H1 (cell line): ENCODE measurements at regions not wholly inside any gene's neighbourhood (a gene's known extent, or its start where the extent isn't known, plus 50 kb on each side); places are given as distances from the start of the nearest gene placed in this dataset.

ENCODE experiments used
- CTCF ChIA-PET: fragments of 300-600 bp; sonication (Branson Sonifier 250); formaldehyde crosslinking; loops from one replicate; lab custom pipeline; 2021; ENCODE audit not compliant: partially characterized antibody; lab: Charles Lee
- POLR2A ChIA-PET: fragments of 300-600 bp; sonication (Branson Sonifier 250); formaldehyde crosslinking; loops from one replicate; lab custom pipeline; 2021; ENCODE audit warnings: inconsistent platforms; ENCODE audit not compliant: partially characterized antibody; lab: Charles Lee
- DNase-seq, 2 experiments: peaks; one replicate each; pipeline versions ENCODE4 v3.0.0 to v3.0.0-alpha.2; 2010 to 2022; ENCODE audit warnings: low spot score in 2 of 2, low read depth in 1 of 2, mixed read lengths in 1 of 2
- FAIRE-seq: peaks from 2 replicates; lab custom pipeline; 2011; peaks lifted over from hg19 to GRCh38; lab: Jason Lieb, UNC
- H2AFZ ChIP-seq: 2 replicates; pipeline ENCODE4 v1.8.1; 2012; ENCODE audit warnings: low read length, inconsistent platforms
- H2AK5ac ChIP-seq: 2 replicates; pipeline ENCODE4 v1.6.1; 2013; ENCODE audit warnings: low read depth, low read length
- H2BK120ac ChIP-seq: replicated peaks from 2 replicates; pipeline ENCODE3; 2013; ENCODE audit warnings: low read depth, low read length, inconsistent platforms
- H2BK12ac ChIP-seq: 2 replicates; pipeline ENCODE4 v1.6.1; 2013; ENCODE audit warnings: low read depth, low read length
- H2BK15ac ChIP-seq: 2 replicates; pipeline ENCODE4 v1.6.1; 2013; ENCODE audit warnings: low read length
- H2BK20ac ChIP-seq: 2 replicates; pipeline ENCODE4 v1.6.1; 2013; ENCODE audit warnings: low read length
- H2BK5ac ChIP-seq: 2 replicates; pipeline ENCODE4 v1.6.1; 2013; ENCODE audit warnings: low read depth, low read length
- H3K14ac ChIP-seq: 2 replicates; pipeline ENCODE4 v1.6.1; 2013; ENCODE audit warnings: inconsistent platforms; ENCODE audit not compliant: insufficient read length
- H3K18ac ChIP-seq: 2 replicates; pipeline ENCODE4 v1.6.1; 2013; ENCODE audit warnings: low read length; ENCODE audit errors: extremely low read depth
- H3K23ac ChIP-seq: 2 replicates; pipeline ENCODE4 v1.6.1; 2013; ENCODE audit warnings: inconsistent platforms; ENCODE audit not compliant: insufficient read length
- H3K23me2 ChIP-seq: 2 replicates; pipeline ENCODE4 v1.6.1; 2013; ENCODE audit warnings: low read depth, low read length
- H3K27ac ChIP-seq: 2 replicates; pipeline ENCODE4 v1.6.1; 2011; ENCODE audit warnings: low read depth, low read length, inconsistent platforms
- H3K27me3 ChIP-seq, 4 experiments: replicated peaks in 1 of 4; 1 replicate in 1 of 4; 2 replicates in 3 of 4; pipeline versions ENCODE4 v1.6.1 to v1.8.1; 2011 to 2013; ENCODE audit warnings: low read length in 3 of 4, mild to moderate bottlenecking in 3 of 4, inconsistent platforms in 2 of 4, mixed read lengths in 2 of 4, moderate library complexity in 1 of 4; ENCODE audit not compliant: control insufficient read depth in 3 of 4, insufficient read depth in 3 of 4; ENCODE audit errors: extremely low read depth in 1 of 4
- H3K36me3 ChIP-seq, 4 experiments: 2 replicates each; pipeline versions ENCODE4 v1.6.1 to v1.8.1; 2011 to 2013; ENCODE audit warnings: mild to moderate bottlenecking in 4 of 4, low read length in 3 of 4, moderate library complexity in 2 of 4, control low read depth in 1 of 4, inconsistent platforms in 1 of 4; ENCODE audit not compliant: insufficient read depth in 4 of 4, control insufficient read depth in 2 of 4
- H3K4ac ChIP-seq: replicated peaks from 2 replicates; pipeline ENCODE3; 2013; ENCODE audit warnings: low read length, low read depth, mixed read lengths, inconsistent platforms; ENCODE audit not compliant: insufficient read length
- H3K4me1 ChIP-seq, 4 experiments: replicated peaks in 1 of 4; 1 replicate in 1 of 4; 2 replicates in 3 of 4; pipeline versions ENCODE4 v1.6.1 to v1.8.1; 2011 to 2013; ENCODE audit warnings: low read length in 3 of 4, inconsistent platforms in 2 of 4, mixed read lengths in 1 of 4; ENCODE audit not compliant: insufficient read depth in 4 of 4, control insufficient read depth in 3 of 4
- H3K4me2 ChIP-seq, 2 experiments: 2 replicates each; pipeline versions ENCODE4 v1.6.1 to v1.8.1; 2011 to 2013; ENCODE audit warnings: low read depth in 2 of 2, low read length in 2 of 2, control low read depth in 1 of 2, inconsistent platforms in 1 of 2, mild to moderate bottlenecking in 1 of 2; ENCODE audit not compliant: insufficient read depth in 1 of 2
- H3K4me3 ChIP-seq, 4 experiments: fragments of 200-600, 300-600 bp in 1 of 4; sonication (generic), shearing (Covaris generic), sonication (Bioruptor Twin) in 1 of 4; 2 replicates each; pipeline versions ENCODE4 v1.5.1 to v1.8.1; 2011 to 2016; ENCODE audit warnings: low read length in 4 of 4, low read depth in 3 of 4, control low read depth in 2 of 4, inconsistent platforms in 2 of 4, mild to moderate bottlenecking in 2 of 4, mixed read lengths in 1 of 4, moderate library complexity in 1 of 4; ENCODE audit not compliant: insufficient read depth in 2 of 4; ENCODE audit errors: extremely low read depth in 1 of 4
- H3K56ac ChIP-seq: replicated peaks from 2 replicates; pipeline ENCODE3; 2013; ENCODE audit warnings: low read depth, mild to moderate bottlenecking, mixed read lengths, low read length, inconsistent platforms; ENCODE audit not compliant: insufficient read length
- H3K79me1 ChIP-seq: 2 replicates; pipeline ENCODE4 v1.6.1; 2013; ENCODE audit warnings: low read depth, low read length, control low read depth
- H3K79me2 ChIP-seq, 2 experiments: 2 replicates each; pipeline versions ENCODE4 v1.6.1 to v1.8.1; 2012 to 2013; ENCODE audit warnings: low read length in 2 of 2, mild to moderate bottlenecking in 2 of 2, inconsistent platforms in 1 of 2; ENCODE audit not compliant: insufficient read depth in 2 of 2, control insufficient read depth in 1 of 2
- H3K9ac ChIP-seq, 4 experiments: replicated peaks in 1 of 4; 1 replicate in 1 of 4; 2 replicates in 3 of 4; pipeline versions ENCODE4 v1.6.1 to v1.8.1; 2011 to 2013; ENCODE audit warnings: low read depth in 3 of 4, low read length in 3 of 4, control low read depth in 2 of 4, mild to moderate bottlenecking in 2 of 4, moderate library complexity in 2 of 4, inconsistent platforms in 1 of 4; ENCODE audit errors: extremely low read depth in 1 of 4
- H3K9me3 ChIP-seq, 2 experiments: 2 replicates each; pipeline versions ENCODE4 v1.6.1 to v1.8.1; 2012 to 2013; ENCODE audit warnings: mild to moderate bottlenecking in 2 of 2, moderate library complexity in 2 of 2, control low read depth in 1 of 2, inconsistent platforms in 1 of 2, low read depth in 1 of 2, low read length in 1 of 2, mixed read lengths in 1 of 2; ENCODE audit not compliant: insufficient read depth in 2 of 2
- H4K20me1 ChIP-seq, 2 experiments: replicated peaks in 1 of 2; 2 replicates each; pipeline versions ENCODE3 to v1.8.1; 2011 to 2013; ENCODE audit warnings: inconsistent platforms in 2 of 2, low read length in 2 of 2, mild to moderate bottlenecking in 1 of 2; ENCODE audit not compliant: insufficient read depth in 2 of 2, control insufficient read depth in 1 of 2
- H4K5ac ChIP-seq: 2 replicates; pipeline ENCODE4 v1.6.1; 2013; ENCODE audit warnings: low read length, low read depth, mixed read lengths, inconsistent platforms; ENCODE audit not compliant: insufficient read length
- H4K8ac ChIP-seq: 2 replicates; pipeline ENCODE4 v1.8.0; 2013; ENCODE audit warnings: mild to moderate bottlenecking, moderate library complexity, low read length, inconsistent platforms; ENCODE audit not compliant: insufficient read depth; ENCODE audit errors: extremely low read depth
- H4K91ac ChIP-seq: replicated peaks from 2 replicates; pipeline ENCODE3; 2013; ENCODE audit warnings: low read length, mixed read lengths, inconsistent platforms; ENCODE audit not compliant: insufficient read length
- ATF3 ChIP-seq: IDR thresholded peaks from 2 replicates; pipeline ENCODE4 v1.6.1; 2011; ENCODE audit warnings: low read depth, mild to moderate bottlenecking, low read length; ENCODE audit not compliant: insufficient read depth
- CBX8 ChIP-seq: fragments of 300-800, 300-1000 bp; sonication (generic); IDR thresholded peaks from 2 replicates; pipeline ENCODE4 v1.7.1; 2016; ENCODE audit warnings: low read depth, low read length, borderline replicate concordance
- EZH2 ChIP-seq: fragments of 200-600 bp; sonication (generic); IDR thresholded peaks from 2 replicates; pipeline ENCODE4 v1.7.1; 2012; ENCODE audit warnings: low read depth, mild to moderate bottlenecking, moderate library complexity, low read length, inconsistent platforms; ENCODE audit not compliant: severe bottlenecking
- FOSL1 ChIP-seq: IDR thresholded peaks from 2 replicates; pipeline ENCODE4 v1.6.1; 2011; ENCODE audit warnings: mild to moderate bottlenecking, low read depth, low read length, moderate library complexity; ENCODE audit not compliant: insufficient read depth
- GABPA ChIP-seq: IDR thresholded peaks from 2 replicates; pipeline ENCODE4 v1.6.1; 2011; ENCODE audit warnings: mild to moderate bottlenecking, low read length, moderate library complexity, borderline replicate concordance; ENCODE audit not compliant: insufficient read depth
- SP1 ChIP-seq: IDR thresholded peaks from 2 replicates; pipeline ENCODE4 v1.6.1; 2011; ENCODE audit warnings: low read depth, low read length
- SUZ12 ChIP-seq: fragments of 200-600 bp; sonication (generic); IDR thresholded peaks from 2 replicates; pipeline ENCODE4 v1.6.1; 2012; ENCODE audit warnings: mild to moderate bottlenecking, inconsistent platforms, low read length, moderate library complexity, mixed read lengths
- TAF7 ChIP-seq: optimal IDR thresholded peaks from 2 replicates; pipeline ENCODE3; 2011; ENCODE audit warnings: low read depth, mild to moderate bottlenecking, inconsistent platforms, low read length, moderate library complexity, borderline replicate concordance
- WGBS, 2 experiments: shearing (Covaris generic) in 1 of 2; methylation state at CpG; one replicate each; pipeline versions ENCODE4 v1.1.6 to v1.1.7; 2013 to 2015; ENCODE audit warnings: low lambda C conversion rate in 2 of 2, mixed read lengths in 2 of 2, inconsistent platforms in 1 of 2, low coverage in 1 of 2, missing lambda C conversion rate in 1 of 2; ENCODE audit not compliant: insufficient replicate concordance in 2 of 2, insufficient coverage in 1 of 2, insufficient read length in 1 of 2; ENCODE audit errors: extremely low coverage in 1 of 2, missing lambda C conversion rate in 1 of 2; 5-methylcytosine and 5-hydroxymethylcytosine counted together

- no peak overlapping the region for H3K23ac ChIP-seq
- H2BK20ac ChIP-seq, result no peak overlapping the region
- H4K91ac ChIP-seq, result no peak overlapping the region
- H3K4me3 ChIP-seq, result no peak overlapping the region
- DNase-seq, result no peak
- no peak overlapping the region for H3K4me2 ChIP-seq
- H2BK12ac ChIP-seq, result no peak overlapping the region
- POLR2A ChIA-PET, result no interaction called here
- WGBS, 2 experiments, result 94% methylated on average over 7 of the region's 7 CpGs; no CpG with 5 or more reads in 1 of the 2 experiments
- no peaks in the 10 kb centered on the region for H4K20me1 ChIP-seq
- no peak for TF ChIP-seq FOSL1
- no peak for TF ChIP-seq CBX8
- no peak for TF ChIP-seq GABPA
- TF ChIP-seq ATF3, result no peak
- TF ChIP-seq EZH2, result no peak
- TF ChIP-seq SP1, result no peak
- TF ChIP-seq SUZ12, result no peak
- TF ChIP-seq TAF7, result no peak
- no peak overlapping the region for H3K27ac ChIP-seq
- H2BK120ac ChIP-seq, result no peak overlapping the region
- no peak overlapping the region for H2AK5ac ChIP-seq
- H3K9me3 ChIP-seq, result peaks cover 11 to 16% of the 10 kb centered on the region in 2 experiments
- no peaks in the 10 kb centered on the region for H3K79me1 ChIP-seq
- H3K56ac ChIP-seq, result no peak overlapping the region
- no peak overlapping the region for H3K9ac ChIP-seq
- no peak overlapping the region for H3K18ac ChIP-seq
- no peak overlapping the region for H2AFZ ChIP-seq
- CTCF ChIA-PET, result no interaction called here
- no peak for FAIRE-seq
- H3K36me3 ChIP-seq, result peaks cover 0 to 2% (median 0%) of the 10 kb centered on the region in 4 experiments; a peak in 1 of 8 replicates
- H4K8ac ChIP-seq, result no peak overlapping the region
- no peak overlapping the region for H2BK15ac ChIP-seq
- H4K5ac ChIP-seq, result no peak overlapping the region
- no peak overlapping the region for H3K4ac ChIP-seq
- H3K79me2 ChIP-seq, result no peaks in the 10 kb centered on the region
- no peak overlapping the region for H2BK5ac ChIP-seq
- no peaks in the 10 kb centered on the region for H3K4me1 ChIP-seq
- no peaks in the 10 kb centered on the region for H3K23me2 ChIP-seq
- H3K14ac ChIP-seq, result no peak overlapping the region
- no peaks in the 10 kb centered on the region for H3K27me3 ChIP-seq
Observed at GRCh38 chr5:67283275-67283987, 86.8 kb upstream of the CD180 start.
